Thyroid gland (tissue), 4 donors: ENCODE measurements at regions not wholly inside any gene's neighbourhood (a gene's known extent, or its start where the extent isn't known, plus 50 kb on each side); places are given as distances from the start of the nearest gene placed in this dataset.

ENCODE experiments used
- DNase-seq, 2 donors: peaks; one replicate each; pipeline ENCODE4 v3.0.0-alpha.2; 2019
- H3K27ac ChIP-seq, 3 donors: fragments of 200-600 bp; sonication (generic); 1 replicate in 2 of 3; 2 replicates in 1 of 3; pipeline ENCODE4 v1.5.1; 2016 to 2019; ENCODE audit warnings: mild to moderate bottlenecking in 1 of 3, moderate library complexity in 1 of 3
- H3K27me3 ChIP-seq: fragments of 200-600 bp; sonication (generic); one replicate; pipeline ENCODE4 v1.5.1; 2019
- H3K36me3 ChIP-seq, 2 donors: fragments of 200-600 bp; sonication (generic); one replicate each; pipeline ENCODE4 v1.5.1; 2016 to 2019
- H3K4me1 ChIP-seq, 2 donors: fragments of 200-600 bp; sonication (generic); one replicate each; pipeline ENCODE4 v1.5.1; 2017 to 2019
- H3K4me3 ChIP-seq, 3 donors: fragments of 200-600 bp; sonication (generic); replicated peaks in 1 of 3; 1 replicate in 2 of 3; 2 replicates in 1 of 3; pipeline ENCODE4 v1.5.1; 2016; ENCODE audit warnings: mild to moderate bottlenecking in 1 of 3
- H3K9me3 ChIP-seq: fragments of 200-600 bp; sonication (generic); one replicate; pipeline ENCODE4 v1.5.1; 2017
- CTCF ChIP-seq, 6 experiments: fragments of 200-600 bp in 3 of 6; fragments of 450-650 bp in 3 of 6; sonication (generic) in 3 of 6; IDR thresholded peaks; one replicate each; pipeline ENCODE4 v1.5.1; 2016 to 2019; ENCODE audit warnings: antibody characterized with exemption in 6 of 6, mild to moderate bottlenecking in 2 of 6, inconsistent platforms in 1 of 6, moderate library complexity in 1 of 6
- POLR2A ChIP-seq, 2 donors: fragments of 450-650 bp; IDR thresholded peaks; one replicate each; pipeline ENCODE4 v1.6.1; 2017; ENCODE audit warnings: antibody characterized with exemption in 2 of 2, mild to moderate bottlenecking in 2 of 2, moderate library complexity in 1 of 2
- WGBS, 2 donors: methylation state at CpG; one replicate each; pipeline ENCODE4 v1.1.5; 2017; 5-methylcytosine and 5-hydroxymethylcytosine counted together
- intact Hi-C: fragments of 100-400 bp; cut with DNase I; formaldehyde crosslinking; loops from one replicate; pipeline ENCODE4 v1.15.1; 2023

- Histone ChIP-seq H3K4me3 (no peak overlapping the region), H3K4me1 (no peaks in the 10 kb centered on the region), H3K9me3 (no peaks in the 10 kb centered on the region), H3K27ac (no peak overlapping the region), H3K36me3 (no peaks in the 10 kb centered on the region), H3K27me3 (no peaks in the 10 kb centered on the region)
- no peak for DNase-seq
- intact Hi-C loops, result no loop called here
- no CpG with 5 or more reads among the region's 2 CpGs for WGBS, 2 donors
- TF ChIP-seq CTCF (IDR thresholded peaks at IDR 0.05) (no peak), POLR2A (IDR thresholded peaks at IDR 0.05) (no peak)
Measured at GRCh38 chrX:75673468-75673867, 111.6 kb downstream of the MAGEE2 start.

- Histone ChIP-seq H3K4me1 (no peaks in the 10 kb centered on the region), H3K9me3 (no peaks in the 10 kb centered on the region), H3K36me3 (no peaks in the 10 kb centered on the region), H3K27ac (no peak overlapping the region), H3K4me3 (no peak overlapping the region), H3K27me3 (no peaks in the 10 kb centered on the region)
- no peak for DNase-seq
- 88 to 89% methylated on average over 1 of the region's 1 CpG for WGBS, 2 donors
- no peak for TF ChIP-seq POLR2A (IDR thresholded peaks at IDR 0.05)
- TF ChIP-seq CTCF (IDR thresholded peaks at IDR 0.05), result no peak
- intact Hi-C loops, result no loop called here
Measured at GRCh38 chrX:75655627-75656026, 129.4 kb downstream of the MAGEE2 start.

GRCh38 chrX:75649829-75650228 lies 127.0 kb upstream of the ZDHHC15 start:
- Histone ChIP-seq H3K4me3 (no peak overlapping the region), H3K36me3 (no peaks in the 10 kb centered on the region), H3K4me1 (no peaks in the 10 kb centered on the region), H3K27ac (no peak overlapping the region), H3K9me3 (no peaks in the 10 kb centered on the region), H3K27me3 (no peaks in the 10 kb centered on the region)
- no peak for DNase-seq
- intact Hi-C loops, result no loop called here
- TF ChIP-seq POLR2A (IDR thresholded peaks at IDR 0.05) (no peak), CTCF (IDR thresholded peaks at IDR 0.05) (no peak)
- 82 to 90% methylated on average over 1 of the region's 1 CpG for WGBS, 2 donors

- 78 to 89% methylated on average over 7 to 16 of the region's 16 CpGs for WGBS, 2 donors
- Histone ChIP-seq H3K36me3 (no peaks in the 10 kb centered on the region), H3K4me3 (no peak overlapping the region), H3K4me1 (no peaks in the 10 kb centered on the region), H3K27me3 (no peaks in the 10 kb centered on the region), H3K27ac (no peak overlapping the region), H3K9me3 (no peaks in the 10 kb centered on the region)
- TF ChIP-seq CTCF (IDR thresholded peaks at IDR 0.05) (no peak), POLR2A (IDR thresholded peaks at IDR 0.05) (no peak)
- no peak for DNase-seq
- intact Hi-C loops, result no loop called here
Measured at GRCh38 chrX:75648803-75649588, 126.2 kb upstream of the ZDHHC15 start.

GRCh38 chrX:75642811-75643361 lies 120.0 kb upstream of the ZDHHC15 start:
- Histone ChIP-seq H3K4me3 (no peak overlapping the region), H3K27me3 (no peaks in the 10 kb centered on the region), H3K27ac (no peak overlapping the region), H3K9me3 (no peaks in the 10 kb centered on the region), H3K36me3 (no peaks in the 10 kb centered on the region), H3K4me1 (no peaks in the 10 kb centered on the region)
- 63 to 93% methylated on average over 3 of the region's 3 CpGs for WGBS, 2 donors
- DNase-seq, result no peak
- intact Hi-C loops, result no loop called here
- TF ChIP-seq POLR2A (IDR thresholded peaks at IDR 0.05) (no peak), CTCF (IDR thresholded peaks at IDR 0.05) (no peak)
